ENCODE measurements at regions not wholly inside any gene's neighbourhood (a gene's known extent, or its start where the extent isn't known, plus 50 kb on each side); places are given as distances from the start of the nearest gene placed in this dataset.

GRCh38 chr18:22325396-22325795, 92.3 kb downstream of the CTAGE1 start:
- DNase-seq = no peak

- no peak for DNase-seq
Observed at GRCh38 chr18:22324191-22325131, 93.3 kb downstream of the CTAGE1 start.

- no peak for DNase-seq
Observed at GRCh38 chr18:22322243-22322691, 95.4 kb downstream of the CTAGE1 start.

- no peak for DNase-seq
Observed at GRCh38 chr18:22320771-22321170, 96.9 kb downstream of the CTAGE1 start.

GRCh38 chr18:22320155-22320554, 97.6 kb downstream of the CTAGE1 start:
- DNase-seq = no peak

GRCh38 chr18:22318745-22319407, 98.8 kb downstream of the CTAGE1 start:
- no peak for DNase-seq

- no peak for DNase-seq
Observed at GRCh38 chr18:22314420-22314819, 103.3 kb downstream of the CTAGE1 start.

GRCh38 chr18:22314001-22314400, 103.7 kb downstream of the CTAGE1 start:
- no peak for DNase-seq

GRCh38 chr18:22311301-22311700, 106.4 kb downstream of the CTAGE1 start:
- DNase-seq = no peak

- DNase-seq = no peak
Observed at GRCh38 chr18:22309191-22309590, 108.5 kb downstream of the CTAGE1 start.

- DNase-seq = peak; percentile 11
Observed at GRCh38 chr18:22307528-22307927, 110.2 kb downstream of the CTAGE1 start.

GRCh38 chr18:22303927-22304326, 113.8 kb downstream of the CTAGE1 start:
- DNase-seq = no peak

- no peak for DNase-seq
Observed at GRCh38 chr18:22302144-22302543, 115.6 kb downstream of the CTAGE1 start.

- DNase-seq = no peak
Observed at GRCh38 chr18:22300665-22301636, 116.8 kb downstream of the CTAGE1 start.

GRCh38 chr18:22297008-22297407, 120.7 kb downstream of the CTAGE1 start:
- DNase-seq = no peak

GRCh38 chr18:22296304-22296703, 121.4 kb downstream of the CTAGE1 start:
- no peak for DNase-seq

- DNase-seq = no peak
Observed at GRCh38 chr18:22293417-22293816, 124.0 kb downstream of the GATA6 start.

- no peak for DNase-seq
Observed at GRCh38 chr18:22290004-22290403, 120.6 kb downstream of the GATA6 start.

- DNase-seq = no peak
Observed at GRCh38 chr18:22286585-22286984, 117.2 kb downstream of the GATA6 start.

- DNase-seq = no peak
Observed at GRCh38 chr18:22285361-22286140, 116.2 kb downstream of the GATA6 start.

GRCh38 chr18:22284581-22285360, 115.4 kb downstream of the GATA6 start:
- DNase-seq = no peak
